ENCODE measurements at regions not wholly inside any gene's neighbourhood (a gene's known extent, or its start where the extent isn't known, plus 50 kb on each side); places are given as distances from the start of the nearest gene placed in this dataset.

- Histone ChIP-seq H4K20me1 (ENCODE audit: insufficient read depth, low read length) (no peaks in the 10 kb centered on the region), H2AFZ (ENCODE audit: low read length) (no peak overlapping the region), H3K79me2 (ENCODE audit: insufficient read depth, low read length) (no peaks in the 10 kb centered on the region), H3K4me2 (ENCODE audit: low read depth, low read length) (no peak overlapping the region), H3K9me3 (ENCODE audit: low read length) (no peaks in the 10 kb centered on the region), H3K27me3 (ENCODE audit: control insufficient read depth in 1 of 2, insufficient read depth in 2 of 2, low read length in 2 of 2) (peaks cover 0 to 43% of the 10 kb centered on the region in 2 experiments; a peak in 4 of 5 replicates), H3K4me3 (replicated peaks in 1 of 3; ENCODE audit: insufficient read depth in 1 of 3, low read depth in 2 of 3, low read length in 3 of 3) (no peak overlapping the region), H3K27ac (ENCODE audit: extremely low read length, insufficient read depth, low read length) (no peak overlapping the region), H3K4me1 (ENCODE audit: insufficient read depth, low read length) (no peaks in the 10 kb centered on the region), H3K9ac (ENCODE audit: insufficient read depth, low read depth, low read length) (no peak overlapping the region), H3K36me3 (replicated peaks in 1 of 2; ENCODE audit: control insufficient read depth in 1 of 2, insufficient read depth in 2 of 2, low read length in 2 of 2) (no peaks in the 10 kb centered on the region)
- ChIA-PET POLR2A (no interaction called here), CTCF (ENCODE audit: low intra/inter-chr PET ratio, low total read pairs) (no interaction called here)
- DNase-seq (ENCODE audit: low spot score) (no peak), ATAC-seq (no peak), FAIRE-seq (no peak)
- in situ Hi-C loops (cut with HindIII; ENCODE audit: extremely low pct_ligation_motif_present, low pct_unique_long_range_greater_than_20kb) (no loop called here), intact Hi-C loops (cut with micrococcal nuclease; ENCODE audit: unreplicated experiment) (no loop called here)
- no TSS peak for BruUV-seq (replicated peaks)
- no peak for TF ChIP-seq ARNT2 (CRISPR knock-in tag; IDR thresholded peaks at IDR 0.05; ENCODE audit: low read depth)
- 44% methylated on average over 18 of the region's 21 CpGs for WGBS (ENCODE audit: low lambda C conversion rate)
These were observed 471.2 kb upstream of the HS6ST1 start for GRCh38 chr2:128789776-128790455.

- no peak overlapping the region for H3K9ac ChIP-seq (ENCODE audit: insufficient read depth, low read depth, low read length)
- ChIA-PET POLR2A (no interaction called here), CTCF (ENCODE audit: low intra/inter-chr PET ratio, low total read pairs) (no interaction called here)
- no peak overlapping the region for H2AFZ ChIP-seq (ENCODE audit: low read length)
- H3K4me2 ChIP-seq (ENCODE audit: low read depth, low read length), result no peak overlapping the region
- TF ChIP-seq ZC3H4 (CRISPR knock-in tag; IDR thresholded peaks at IDR 0.05; ENCODE audit: borderline replicate concordance) (no peak), IKZF1 (IDR thresholded peaks at IDR 0.05) (no peak), KAT8 (CRISPR knock-in tag; IDR thresholded peaks at IDR 0.05) (no peak), SMYD3 (CRISPR knock-in tag; IDR thresholded peaks at IDR 0.05) (no peak), HHEX (CRISPR knock-in tag; IDR thresholded peaks at IDR 0.05) (no peak), ZXDC (CRISPR knock-in tag; IDR thresholded peaks at IDR 0.05) (no peak)
- in situ Hi-C loops (cut with HindIII; ENCODE audit: extremely low pct_ligation_motif_present, low pct_unique_long_range_greater_than_20kb), result no loop called here
- no TSS peak for BruUV-seq (replicated peaks)
- H3K79me2 ChIP-seq (ENCODE audit: insufficient read depth, low read length), result no peaks in the 10 kb centered on the region
- H3K4me1 ChIP-seq (ENCODE audit: insufficient read depth, low read length), result no peaks in the 10 kb centered on the region
- no peak overlapping the region for H3K27ac ChIP-seq (ENCODE audit: extremely low read length, insufficient read depth, low read length)
- no peak overlapping the region for H3K4me3 ChIP-seq (replicated peaks in 1 of 3; ENCODE audit: insufficient read depth in 1 of 3, low read depth in 2 of 3, low read length in 3 of 3)
- DNase-seq (ENCODE audit: low spot score), result no peak
- ATAC-seq, result no peak
- H3K27me3 ChIP-seq (ENCODE audit: control insufficient read depth in 1 of 2, insufficient read depth in 2 of 2, low read length in 2 of 2), result peaks cover 0 to 43% of the 10 kb centered on the region in 2 experiments; a peak in 4 of 5 replicates
- H3K36me3 ChIP-seq (replicated peaks in 1 of 2; ENCODE audit: control insufficient read depth in 1 of 2, insufficient read depth in 2 of 2, low read length in 2 of 2), result no peaks in the 10 kb centered on the region
- no peaks in the 10 kb centered on the region for H4K20me1 ChIP-seq (ENCODE audit: insufficient read depth, low read length)
- H3K9me3 ChIP-seq (ENCODE audit: low read length), result no peaks in the 10 kb centered on the region
- WGBS (ENCODE audit: low lambda C conversion rate), result 21% methylated on average over 14 of the region's 14 CpGs
- no peak for FAIRE-seq
- intact Hi-C loops (cut with micrococcal nuclease; ENCODE audit: unreplicated experiment), result no loop called here
These were observed 471.9 kb upstream of the HS6ST1 start for GRCh38 chr2:128790541-128791001.
